Activated CD8-positive, alpha-beta memory T cell treated with anti-CD3 and anti-CD28 coated beads, Interleukin-2, amount 10 ng/mL, durations not matched to agents 7 days and 5 days (primary cell): ENCODE measurements at regions not wholly inside any gene's neighbourhood (a gene's known extent, or its start where the extent isn't known, plus 50 kb on each side); places are given as distances from the start of the nearest gene placed in this dataset.

Experiments
- ATAC-seq: fragments of 150-1000 bp; cut with Tn5 transposase; one replicate; pipeline ENCODE4 v1.10.0; 2021; ENCODE audit warnings: moderate library complexity
- CTCF ChIA-PET: fragments of 350-600 bp; sonication (Branson Sonifier 250); formaldehyde crosslinking; loops from one replicate; lab custom pipeline; 2021; ENCODE audit warnings: antibody characterized with exemption; lab: Charles Lee
- DNase-seq: peaks from one replicate; pipeline ENCODE4 v3.0.0-alpha.2; 2020
- H3K27ac Mint-ChIP-seq: one replicate; pipeline ENCODE4 v1.8.0; 2021; ENCODE audit warnings: mild to moderate bottlenecking, mixed read lengths
- H3K27me3 Mint-ChIP-seq: one replicate; pipeline ENCODE4 v1.8.0; 2021; ENCODE audit warnings: mixed read lengths
- H3K36me3 Mint-ChIP-seq: one replicate; pipeline ENCODE4 v1.8.0; 2021; ENCODE audit warnings: mild to moderate bottlenecking, mixed read lengths
- H3K4me1 Mint-ChIP-seq: one replicate; pipeline ENCODE4 v1.8.0; 2021; ENCODE audit warnings: mixed read lengths
- H3K4me3 Mint-ChIP-seq: one replicate; pipeline ENCODE4 v1.8.0; 2021; ENCODE audit warnings: mild to moderate bottlenecking, moderate library complexity, mixed read lengths
- H3K9me3 Mint-ChIP-seq: one replicate; pipeline ENCODE4 v1.8.0; 2022; ENCODE audit warnings: low read depth, mixed read lengths

DNA sequence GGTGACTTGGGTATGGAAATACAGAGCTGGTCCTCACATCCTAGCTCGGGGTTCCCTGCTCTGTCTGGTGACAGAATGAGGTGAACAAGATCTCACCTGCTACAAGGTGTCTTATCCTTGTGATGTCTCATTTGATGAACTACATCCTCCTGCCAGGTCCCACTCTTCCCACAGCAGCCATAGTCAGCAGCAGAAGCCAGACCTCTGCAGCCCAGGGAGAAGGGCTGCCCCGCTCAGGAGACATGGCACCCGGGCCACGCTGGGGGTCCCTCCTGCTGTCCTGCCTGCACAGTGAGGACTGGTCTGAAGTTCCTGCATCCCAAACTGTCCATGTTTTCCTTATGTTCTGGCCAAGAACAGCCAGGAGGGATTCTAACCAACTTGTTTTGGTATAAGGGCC lies 414.1 kb downstream of the CTTN start:
- Mint-ChIP-seq H3K27ac (no peak overlapping the region), H3K9me3 (no peaks in the 10 kb centered on the region), H3K4me1 (no peaks in the 10 kb centered on the region), H3K36me3 (no peaks in the 10 kb centered on the region), H3K4me3 (no peak overlapping the region), H3K27me3 (no peaks in the 10 kb centered on the region)
- CTCF ChIA-PET, result no interaction called here
- no peak for ATAC-seq
- DNase-seq, result no peak

DNA sequence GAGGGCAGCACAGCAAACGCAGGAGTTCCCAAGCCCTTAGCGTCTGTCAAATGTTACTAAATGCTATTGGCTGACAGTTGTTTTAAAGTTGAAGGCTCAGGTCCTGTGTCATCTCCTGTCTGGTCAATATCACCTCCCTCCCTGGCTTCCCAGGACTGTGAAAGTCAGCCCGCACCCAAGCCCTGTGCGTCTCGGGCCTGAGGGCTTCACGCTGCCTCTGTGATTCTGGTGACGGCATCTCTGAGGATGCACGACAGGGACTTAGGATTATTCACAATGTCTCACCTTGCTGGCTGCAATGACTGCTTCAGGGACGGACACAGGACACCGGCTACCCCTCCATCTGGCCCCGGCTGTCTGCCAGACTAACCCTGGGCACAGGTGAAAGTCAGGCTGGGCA lies 415.3 kb downstream of the CTTN start:
- DNase-seq, result no peak
- CTCF ChIA-PET, result no interaction called here
- H3K27ac Mint-ChIP-seq, result no peak overlapping the region
- no peak overlapping the region for H3K4me3 Mint-ChIP-seq
- H3K9me3 Mint-ChIP-seq, result no peaks in the 10 kb centered on the region
- no peaks in the 10 kb centered on the region for H3K36me3 Mint-ChIP-seq
- no peaks in the 10 kb centered on the region for H3K4me1 Mint-ChIP-seq
- no peak for ATAC-seq
- no peaks in the 10 kb centered on the region for H3K27me3 Mint-ChIP-seq

DNA sequence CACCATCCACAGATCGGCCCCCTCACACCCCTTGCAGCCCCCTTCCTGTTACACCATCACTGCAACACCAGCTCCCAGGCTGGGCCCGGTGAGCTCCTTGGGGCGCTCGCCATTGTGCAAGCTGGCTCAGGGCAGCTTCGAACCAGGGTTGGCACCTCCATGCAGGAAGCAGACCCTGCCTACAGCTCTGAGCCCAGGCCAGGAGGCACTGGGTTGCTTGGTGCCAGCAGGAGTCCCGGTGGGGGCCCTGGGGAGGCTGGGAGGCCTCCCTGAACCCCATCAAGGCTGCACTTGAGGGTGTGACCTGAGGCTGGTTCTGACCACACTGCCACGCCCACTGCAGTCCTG lies 417.1 kb downstream of the CTTN start:
- no peak for DNase-seq
- H3K4me3 Mint-ChIP-seq, result no peak overlapping the region
- no peaks in the 10 kb centered on the region for H3K4me1 Mint-ChIP-seq
- no peaks in the 10 kb centered on the region for H3K9me3 Mint-ChIP-seq
- H3K27me3 Mint-ChIP-seq, result no peaks in the 10 kb centered on the region
- no peak overlapping the region for H3K27ac Mint-ChIP-seq
- CTCF ChIA-PET, result interaction anchor here (0.6 to 1.8 kb wide), 4 partner anchors 10 to 462 kb away, joined by 3 to 5 read pairs (median 4); no protein-coding TSS in a partner anchor
- ATAC-seq, result no peak
- H3K36me3 Mint-ChIP-seq, result no peaks in the 10 kb centered on the region

DNA sequence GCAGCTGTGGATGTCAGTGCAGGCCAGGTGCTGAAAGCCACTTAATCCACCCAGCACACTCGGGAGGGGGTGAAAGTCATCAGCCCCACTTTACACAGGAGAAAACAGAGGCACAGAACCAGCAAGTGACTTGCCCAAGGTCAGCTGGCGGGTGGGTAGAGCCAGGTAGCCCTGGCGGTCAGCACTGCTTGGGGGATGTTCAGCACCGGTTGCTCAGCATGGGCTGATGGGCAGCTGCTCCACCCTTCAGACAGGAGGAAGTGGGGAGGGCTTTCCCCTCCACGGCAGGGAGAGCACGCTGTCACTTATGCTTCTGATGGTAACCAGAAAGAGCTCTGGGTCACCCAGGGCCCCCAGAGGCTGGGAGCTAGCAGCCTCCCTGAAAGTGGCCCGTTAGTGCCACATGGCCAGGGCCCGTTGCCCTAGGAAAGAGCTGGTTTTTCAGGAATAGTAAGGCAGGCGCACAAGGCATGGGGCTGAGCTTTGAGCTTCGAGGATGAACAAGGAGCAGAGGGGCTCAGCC lies 417.9 kb downstream of the CTTN start:
- CTCF ChIA-PET, result no interaction called here
- no peak for DNase-seq
- H3K9me3 Mint-ChIP-seq, result no peaks in the 10 kb centered on the region

DNA sequence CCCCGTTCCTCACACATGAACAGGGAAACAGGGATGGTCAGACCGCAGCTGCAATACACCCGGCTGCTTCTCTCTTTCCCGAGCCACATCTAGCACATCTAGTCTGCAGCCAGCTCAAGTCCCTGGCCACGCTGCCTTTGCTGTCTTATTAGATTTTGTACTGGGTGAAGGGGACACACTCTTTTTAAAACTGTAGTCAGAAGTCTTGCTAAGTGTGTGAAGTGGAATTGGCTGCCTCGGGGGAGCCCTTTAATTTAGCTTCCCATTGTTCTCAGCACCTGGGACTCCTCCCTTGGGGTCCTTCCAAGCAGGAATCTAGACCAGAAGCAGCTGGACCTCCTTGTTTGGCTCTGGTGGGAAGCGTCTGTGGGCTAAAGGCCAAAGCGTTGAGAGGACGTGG lies 420.0 kb downstream of the CTTN start:
- CTCF ChIA-PET, result no interaction called here
- DNase-seq (no peak), ATAC-seq (no peak)
- Mint-ChIP-seq H3K27ac (no peak overlapping the region), H3K9me3 (no peaks in the 10 kb centered on the region), H3K4me1 (no peaks in the 10 kb centered on the region), H3K36me3 (no peaks in the 10 kb centered on the region), H3K27me3 (no peaks in the 10 kb centered on the region), H3K4me3 (no peak overlapping the region)

More for the DNA sequence above, 417.9 kb downstream of the CTTN start:
- Mint-ChIP-seq H3K27ac (no peak overlapping the region), H3K36me3 (no peaks in the 10 kb centered on the region), H3K4me3 (no peak overlapping the region), H3K4me1 (no peaks in the 10 kb centered on the region), H3K27me3 (no peaks in the 10 kb centered on the region)
- no peak for ATAC-seq

DNA sequence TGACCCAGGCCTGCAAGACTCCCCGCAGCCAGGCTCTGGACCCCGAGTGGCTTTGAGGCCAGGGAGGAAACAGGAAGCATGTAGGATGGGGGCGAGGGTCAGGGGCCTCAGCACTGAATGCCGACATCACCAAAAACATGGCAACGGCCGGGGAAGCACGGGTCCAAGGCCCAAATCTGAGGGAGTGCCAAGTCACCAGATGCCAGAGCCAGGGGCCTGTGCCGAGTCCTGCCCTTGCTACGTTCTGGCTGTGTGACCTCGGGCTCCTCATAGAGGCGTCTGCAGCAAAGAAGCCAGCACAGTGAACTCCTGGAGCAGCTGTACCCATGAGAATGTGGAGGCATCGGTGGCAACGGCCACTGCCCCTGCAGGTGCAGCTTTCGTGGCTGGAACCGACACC lies 420.7 kb downstream of the CTTN start:
- Mint-ChIP-seq H3K4me3 (no peak overlapping the region), H3K36me3 (no peaks in the 10 kb centered on the region), H3K27ac (no peak overlapping the region), H3K27me3 (peaks cover 3% of the 10 kb centered on the region), H3K4me1 (no peaks in the 10 kb centered on the region), H3K9me3 (no peaks in the 10 kb centered on the region)
- CTCF ChIA-PET, result no interaction called here
- DNase-seq (no peak), ATAC-seq (no peak)

DNA sequence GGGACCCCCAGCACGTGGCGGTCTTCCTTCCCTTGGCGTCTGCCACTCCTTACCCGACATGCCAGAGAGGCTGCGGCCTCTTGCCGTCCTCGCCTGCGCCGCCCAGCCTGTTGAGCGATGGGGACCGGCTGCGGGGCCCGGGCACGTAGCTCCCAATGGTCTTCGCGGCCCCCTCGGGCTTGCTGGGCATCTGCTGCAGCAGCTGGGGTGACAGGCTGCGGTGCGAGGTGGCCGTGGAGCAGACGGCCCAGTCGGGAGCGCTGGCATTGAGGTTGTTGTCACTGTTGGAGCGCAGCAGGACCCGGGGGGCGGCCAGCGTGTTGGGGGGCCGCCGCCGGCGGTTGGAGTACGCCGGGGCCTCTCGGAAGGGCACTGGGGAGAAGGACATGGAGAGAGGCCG lies 422.0 kb downstream of the CTTN start:
- CTCF ChIA-PET, result no interaction called here
- DNase-seq (no peak), ATAC-seq (no peak)
- no peak overlapping the region for H3K27ac Mint-ChIP-seq
- H3K36me3 Mint-ChIP-seq, result no peaks in the 10 kb centered on the region
- H3K27me3 Mint-ChIP-seq, result peaks cover 15% of the 10 kb centered on the region
- no peak overlapping the region for H3K4me3 Mint-ChIP-seq
- no peaks in the 10 kb centered on the region for H3K9me3 Mint-ChIP-seq
- H3K4me1 Mint-ChIP-seq, result no peaks in the 10 kb centered on the region

DNA sequence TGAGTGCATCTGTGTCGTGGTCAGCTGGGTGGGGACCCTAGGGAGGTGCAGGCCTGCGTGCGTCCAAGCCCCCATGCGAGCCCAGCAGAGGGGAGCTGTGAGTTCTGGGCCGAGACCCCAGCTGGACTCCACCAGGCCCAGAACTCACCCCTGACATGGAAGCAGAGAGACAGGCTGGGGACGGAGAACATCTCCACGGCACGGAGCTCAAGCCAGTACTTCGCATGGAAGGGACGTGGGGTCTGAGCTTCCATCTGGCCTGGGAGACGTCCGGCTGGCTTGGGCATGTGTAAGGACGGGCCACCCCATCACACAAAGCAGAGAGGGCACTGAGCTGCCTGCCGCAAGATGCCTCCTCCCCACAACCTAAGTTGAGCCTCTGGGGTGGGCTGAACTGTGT lies 422.4 kb downstream of the CTTN start:
- no peak for ATAC-seq
- Mint-ChIP-seq H3K36me3 (no peaks in the 10 kb centered on the region), H3K27me3 (peaks cover 19% of the 10 kb centered on the region), H3K9me3 (no peaks in the 10 kb centered on the region), H3K4me1 (no peaks in the 10 kb centered on the region), H3K4me3 (no peak overlapping the region), H3K27ac (no peak overlapping the region)
- DNase-seq, result no peak
- CTCF ChIA-PET, result no interaction called here

DNA sequence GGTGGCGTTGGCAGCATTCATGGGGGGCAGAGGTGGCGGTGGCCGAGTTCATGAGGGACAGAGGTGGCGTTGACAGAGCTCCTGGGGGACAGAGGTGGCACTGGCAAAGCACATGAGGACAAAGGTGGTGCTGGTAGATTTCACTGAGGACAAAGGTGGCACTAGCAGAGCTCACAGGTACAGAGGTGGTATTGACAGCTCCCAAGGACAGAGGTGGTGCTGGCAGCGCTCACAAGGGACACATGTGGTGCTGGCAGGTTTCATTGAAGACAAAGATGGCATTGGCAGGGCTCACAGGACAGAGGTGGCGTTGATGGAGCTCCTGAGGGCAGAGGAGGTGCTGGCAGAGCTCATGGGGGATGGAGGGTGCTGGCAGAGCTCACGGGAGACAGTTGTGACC lies 425.4 kb downstream of the CTTN start:
- CTCF ChIA-PET, result no interaction called here
- Mint-ChIP-seq H3K36me3 (no peaks in the 10 kb centered on the region), H3K4me3 (no peak overlapping the region), H3K27ac (no peak overlapping the region), H3K4me1 (no peaks in the 10 kb centered on the region), H3K9me3 (no peaks in the 10 kb centered on the region), H3K27me3 (peaks cover 40% of the 10 kb centered on the region)
- no peak for ATAC-seq
- DNase-seq, result no peak

DNA sequence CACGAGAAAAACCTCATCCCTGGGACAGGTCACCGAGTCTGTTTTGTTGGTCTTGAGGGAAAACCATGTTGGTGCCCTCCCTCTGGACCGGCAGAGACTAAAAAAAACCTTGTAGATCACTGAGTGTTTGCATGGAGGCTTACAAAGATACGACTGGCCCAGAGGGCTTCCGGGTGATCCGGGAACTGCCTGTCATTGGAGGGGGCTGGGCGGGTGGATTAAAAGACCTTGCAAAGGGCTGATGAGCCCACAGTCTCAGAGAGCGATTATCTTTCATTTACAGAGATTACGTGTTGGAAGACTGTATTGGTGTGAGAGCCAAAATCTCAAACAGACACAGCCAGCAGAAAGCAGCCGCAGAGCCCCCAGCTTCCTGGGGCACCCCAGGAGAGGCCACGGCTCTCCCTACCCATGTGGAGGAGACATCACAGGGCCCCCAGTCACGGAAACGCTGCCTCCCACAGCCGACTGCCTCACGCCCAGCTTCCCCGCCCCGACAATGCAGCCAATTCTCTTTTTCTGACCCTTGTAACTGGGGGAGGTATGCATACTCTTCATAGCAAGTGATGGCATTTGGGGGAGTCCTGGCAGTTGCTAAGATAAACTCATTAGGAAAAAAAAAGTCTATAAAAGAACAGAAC lies 426.4 kb downstream of the CTTN start:
- Mint-ChIP-seq H3K4me3 (no peak overlapping the region), H3K27me3 (peaks cover 40% of the 10 kb centered on the region), H3K9me3 (no peaks in the 10 kb centered on the region), H3K4me1 (no peaks in the 10 kb centered on the region), H3K27ac (no peak overlapping the region), H3K36me3 (no peaks in the 10 kb centered on the region)
- ATAC-seq, result no peak
- CTCF ChIA-PET, result no interaction called here
- DNase-seq, result no peak

DNA sequence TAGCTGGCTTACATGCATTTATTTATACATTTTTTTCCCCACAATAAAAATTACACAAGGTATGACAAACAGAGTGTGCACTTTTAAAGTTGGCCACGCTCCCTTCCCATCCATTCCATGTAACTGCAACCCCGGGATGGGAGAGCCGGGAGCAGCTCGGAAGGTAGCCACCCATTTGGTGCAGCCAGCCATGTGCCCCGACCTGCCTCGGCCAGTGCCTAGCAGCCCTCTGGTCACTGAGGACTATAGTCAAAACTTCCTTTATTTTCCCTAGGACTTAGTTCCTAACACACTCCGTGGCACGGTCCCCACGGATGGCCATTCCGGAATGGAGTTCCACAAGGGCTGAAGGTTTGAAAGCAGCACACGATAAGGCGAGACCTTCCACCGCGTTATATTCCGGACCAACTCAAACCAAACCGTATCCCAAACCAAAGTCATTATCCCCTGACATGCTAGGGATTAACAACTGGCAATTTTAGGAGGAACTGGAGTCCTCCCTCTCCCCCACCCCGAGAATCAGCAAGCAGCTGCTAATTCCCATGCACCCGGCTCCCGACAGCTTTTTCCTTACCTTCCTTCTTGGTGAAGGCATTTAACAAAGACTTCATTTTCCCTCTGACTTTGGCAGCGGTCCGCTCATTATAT lies 426.4 kb downstream of the SHANK2 start:
- H3K9me3 Mint-ChIP-seq, result no peaks in the 10 kb centered on the region
- H3K27me3 Mint-ChIP-seq, result peaks cover 40% of the 10 kb centered on the region
- no peaks in the 10 kb centered on the region for H3K4me1 Mint-ChIP-seq
- CTCF ChIA-PET, result interaction anchor here (1.5 kb wide), 1 partner anchor 11 kb away, joined by 5 read pairs; no protein-coding TSS in a partner anchor
- H3K27ac Mint-ChIP-seq, result no peak overlapping the region
- no peak for ATAC-seq
- no peak for DNase-seq
- H3K4me3 Mint-ChIP-seq, result no peak overlapping the region
- H3K36me3 Mint-ChIP-seq, result no peaks in the 10 kb centered on the region

DNA sequence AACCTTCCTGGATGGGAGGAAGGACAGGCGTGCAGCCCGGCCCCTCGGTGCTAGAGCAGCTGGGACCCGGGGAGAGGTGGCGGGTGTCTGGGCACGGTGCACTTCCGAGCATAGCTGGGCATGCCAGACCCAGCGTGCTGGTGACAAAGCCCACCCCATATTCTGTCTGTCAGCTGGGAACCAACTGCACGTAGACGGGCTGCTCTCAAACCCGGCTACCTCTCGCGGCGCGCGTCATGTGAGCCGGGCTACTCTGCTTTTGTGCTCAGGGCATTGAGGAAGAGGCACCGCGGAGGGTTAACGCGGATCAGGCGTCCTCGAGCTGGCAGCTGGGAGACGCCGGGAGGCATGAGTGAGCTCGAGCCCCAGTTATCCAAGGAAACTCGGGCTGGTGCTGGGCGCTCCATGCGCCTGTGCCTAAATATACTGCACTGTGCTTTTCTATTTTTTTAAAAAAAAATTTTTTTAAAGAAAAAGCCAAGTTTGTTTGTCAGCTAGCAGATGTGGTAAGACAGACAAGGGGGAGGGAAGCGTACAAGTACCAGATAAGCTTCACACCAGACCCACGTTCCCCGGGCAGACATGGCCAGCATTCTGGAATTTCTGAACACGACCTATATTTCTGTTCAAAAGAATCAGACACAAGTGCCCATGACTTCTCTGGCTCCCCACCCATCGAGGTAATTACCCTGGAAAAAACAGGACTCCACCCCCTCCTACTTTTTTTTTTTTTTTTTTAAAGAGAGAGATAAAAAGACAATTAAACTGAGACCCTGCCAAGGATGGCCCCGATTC lies 425.6 kb downstream of the SHANK2 start:
- DNase-seq (no peak), ATAC-seq (no peak)
- Mint-ChIP-seq H3K27me3 (peaks cover 40% of the 10 kb centered on the region), H3K4me1 (no peaks in the 10 kb centered on the region), H3K36me3 (no peaks in the 10 kb centered on the region), H3K9me3 (no peaks in the 10 kb centered on the region), H3K4me3 (no peak overlapping the region), H3K27ac (no peak overlapping the region)
- CTCF ChIA-PET, result interaction anchor here (1.5 kb wide), 1 partner anchor 12 kb away, joined by 5 read pairs; no protein-coding TSS in a partner anchor

DNA sequence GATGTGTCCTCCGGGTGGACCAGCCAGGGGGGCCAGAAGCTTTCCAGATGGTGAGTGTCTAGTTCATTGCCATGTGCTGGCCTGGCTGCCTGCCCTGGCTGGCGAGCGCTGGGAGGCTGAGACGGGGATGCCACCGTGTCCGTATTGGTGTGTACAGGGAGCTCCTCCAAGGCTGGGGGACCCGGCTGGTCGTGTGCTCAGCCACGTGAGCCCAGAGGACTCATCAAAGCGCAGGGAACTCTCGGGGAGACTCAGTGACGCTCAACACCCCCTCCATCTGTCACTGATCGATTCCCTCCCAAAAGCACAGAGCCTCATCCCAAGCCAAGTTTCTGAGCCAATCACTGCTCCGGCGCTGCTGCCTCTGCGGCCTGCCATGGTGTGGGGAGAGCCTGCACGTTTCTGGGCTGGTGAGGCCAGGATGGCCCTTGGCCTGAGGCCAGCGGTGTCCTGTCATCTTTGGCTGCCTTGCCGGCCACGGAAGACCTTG lies 423.7 kb downstream of the SHANK2 start:
- CTCF ChIA-PET, result no interaction called here
- ATAC-seq (no peak), DNase-seq (no peak)
- Mint-ChIP-seq H3K27ac (no peak overlapping the region), H3K4me1 (no peaks in the 10 kb centered on the region), H3K9me3 (no peaks in the 10 kb centered on the region), H3K27me3 (peaks cover 39% of the 10 kb centered on the region), H3K36me3 (no peaks in the 10 kb centered on the region), H3K4me3 (no peak overlapping the region)
